OCI-LY3 (cell line): ENCODE measurements at regions not wholly inside any gene's neighbourhood (a gene's known extent, or its start where the extent isn't known, plus 50 kb on each side); places are given as distances from the start of the nearest gene placed in this dataset.

Experiments used
- H2AFZ ChIP-seq: fragments of 200-600, 300-600 bp; shearing (Covaris generic); 2 replicates; pipeline ENCODE4 v1.6.0; 2014; ENCODE audit warnings: antibody characterized with exemption, low read depth, low read length
- H3K27ac ChIP-seq: fragments of 200-600, 300-600 bp; sonication (generic); 2 replicates; pipeline ENCODE4 v1.5.1; 2014; ENCODE audit warnings: mild to moderate bottlenecking, low read length, moderate library complexity, mixed read lengths
- H3K27me3 ChIP-seq: fragments of 200-600, 300-600 bp; sonication (generic); 2 replicates; pipeline ENCODE4 v1.6.1; 2014; ENCODE audit warnings: low read depth, low read length, mixed read lengths
- H3K36me3 ChIP-seq: fragments of 200-600, 300-600 bp; sonication (generic); replicated peaks from 2 replicates; pipeline ENCODE3; 2014; ENCODE audit warnings: low read depth, low read length, mixed read lengths
- H3K4me1 ChIP-seq: fragments of 300-600, 200-600 bp; sonication (generic); 2 replicates; pipeline ENCODE4 v1.6.1; 2014; ENCODE audit warnings: low read length, mixed read lengths
- H3K4me2 ChIP-seq: fragments of 200-600, 300-600 bp; sonication (generic); 2 replicates; pipeline ENCODE4 v1.6.1; 2014; ENCODE audit warnings: low read length, mixed read lengths
- H3K4me3 ChIP-seq: fragments of 300-600, 200-600 bp; sonication (generic); 2 replicates; pipeline ENCODE4 v1.5.1; 2014; ENCODE audit warnings: antibody characterized with exemption, mild to moderate bottlenecking, low read length, moderate library complexity
- H3K79me2 ChIP-seq: fragments of 300-600, 200-600 bp; shearing (Covaris generic); 2 replicates; pipeline ENCODE4 v1.6.1; 2014; ENCODE audit warnings: mild to moderate bottlenecking, low read length, mixed read lengths
- H3K9ac ChIP-seq: fragments of 300-600, 200-600 bp; shearing (Covaris generic); 2 replicates; pipeline ENCODE4 v1.6.0; 2014; ENCODE audit warnings: mild to moderate bottlenecking, low read length, moderate library complexity
- H3K9me3 ChIP-seq: fragments of 200-600, 300-600 bp; shearing (Covaris generic); 2 replicates; pipeline ENCODE4 v1.6.1; 2014; ENCODE audit warnings: low read length, mixed read lengths; ENCODE audit not compliant: insufficient read depth
- H4K20me1 ChIP-seq: fragments of 200-600, 300-600 bp; sonication (generic); 2 replicates; pipeline ENCODE4 v1.6.1; 2016; ENCODE audit warnings: low read length, mixed read lengths; ENCODE audit not compliant: insufficient read depth
- CTCF ChIP-seq: fragments of 200-600, 300-600 bp; sonication (generic); IDR thresholded peaks from 2 replicates; pipeline ENCODE4 v1.5.1; 2014; ENCODE audit warnings: antibody characterized with exemption, low read length, low read depth
- EZH2phosphoT487 ChIP-seq: fragments of 200-600 bp; shearing (Covaris generic); IDR thresholded peaks from 2 replicates; pipeline ENCODE4 v1.6.1; 2018; ENCODE audit warnings: antibody characterized with exemption, mixed run types, low read depth

- no peak overlapping the region for H3K9ac ChIP-seq
- TF ChIP-seq EZH2phosphoT487, result no peak
- no peak for TF ChIP-seq CTCF
- no peak overlapping the region for H3K4me2 ChIP-seq
- H3K36me3 ChIP-seq, result no peaks in the 10 kb centered on the region
- no peak overlapping the region for H3K27ac ChIP-seq
- no peaks in the 10 kb centered on the region for H3K27me3 ChIP-seq
- no peaks in the 10 kb centered on the region for H4K20me1 ChIP-seq
- no peaks in the 10 kb centered on the region for H3K79me2 ChIP-seq
- H2AFZ ChIP-seq, result no peak overlapping the region
- H3K4me3 ChIP-seq, result no peak overlapping the region
- no peaks in the 10 kb centered on the region for H3K4me1 ChIP-seq
- H3K9me3 ChIP-seq, result no peaks in the 10 kb centered on the region
Measured at GRCh38 chr5:12896086-12896485, 991.8 kb upstream of the CTNND2 start.

- Histone ChIP-seq H3K79me2 (no peaks in the 10 kb centered on the region), H3K4me2 (no peak overlapping the region), H3K9ac (no peak overlapping the region), H3K4me1 (no peaks in the 10 kb centered on the region), H3K9me3 (no peaks in the 10 kb centered on the region), H2AFZ (no peak overlapping the region), H3K36me3 (no peaks in the 10 kb centered on the region), H3K27ac (no peak overlapping the region), H4K20me1 (no peaks in the 10 kb centered on the region), H3K4me3 (no peak overlapping the region), H3K27me3 (no peaks in the 10 kb centered on the region)
- TF ChIP-seq EZH2phosphoT487 (no peak), CTCF (no peak)
Measured at GRCh38 chr5:12885018-12885417, 980.8 kb upstream of the CTNND2 start.

GRCh38 chr5:12883395-12883794 is 979.1 kb upstream of the CTNND2 start:
- no peaks in the 10 kb centered on the region for H3K4me1 ChIP-seq
- no peaks in the 10 kb centered on the region for H3K79me2 ChIP-seq
- no peak for TF ChIP-seq CTCF
- no peak for TF ChIP-seq EZH2phosphoT487
- no peak overlapping the region for H2AFZ ChIP-seq
- no peaks in the 10 kb centered on the region for H3K36me3 ChIP-seq
- H3K27me3 ChIP-seq, result no peaks in the 10 kb centered on the region
- no peak overlapping the region for H3K9ac ChIP-seq
- no peak overlapping the region for H3K27ac ChIP-seq
- H3K4me3 ChIP-seq, result no peak overlapping the region
- H3K9me3 ChIP-seq, result no peaks in the 10 kb centered on the region
- no peak overlapping the region for H3K4me2 ChIP-seq
- no peaks in the 10 kb centered on the region for H4K20me1 ChIP-seq

- H3K27me3 ChIP-seq, result no peaks in the 10 kb centered on the region
- no peaks in the 10 kb centered on the region for H3K36me3 ChIP-seq
- H3K9ac ChIP-seq, result no peak overlapping the region
- TF ChIP-seq CTCF (no peak), EZH2phosphoT487 (no peak)
- no peaks in the 10 kb centered on the region for H3K4me1 ChIP-seq
- no peak overlapping the region for H3K4me2 ChIP-seq
- H3K4me3 ChIP-seq, result no peak overlapping the region
- no peak overlapping the region for H2AFZ ChIP-seq
- H3K27ac ChIP-seq, result no peak overlapping the region
- H3K9me3 ChIP-seq, result no peaks in the 10 kb centered on the region
- no peaks in the 10 kb centered on the region for H4K20me1 ChIP-seq
- H3K79me2 ChIP-seq, result no peaks in the 10 kb centered on the region
Measured at GRCh38 chr5:12876541-12877298, 972.5 kb upstream of the CTNND2 start.
